GM21381 (cell line): ENCODE measurements at regions not wholly inside any gene's neighbourhood (a gene's known extent, or its start where the extent isn't known, plus 50 kb on each side); places are given as distances from the start of the nearest gene placed in this dataset.
A peak's percentile ranks its signal among the peaks of the same experiment; 100 is the strongest.

Experiments used
- ATAC-seq: cut with Tn5 transposase; IDR thresholded peaks from one replicate; pipeline ENCODE4 v1.9.1; 2021; ENCODE audit warnings: mild to moderate bottlenecking, moderate library complexity; ENCODE audit not compliant: unreplicated experiment

DNA sequence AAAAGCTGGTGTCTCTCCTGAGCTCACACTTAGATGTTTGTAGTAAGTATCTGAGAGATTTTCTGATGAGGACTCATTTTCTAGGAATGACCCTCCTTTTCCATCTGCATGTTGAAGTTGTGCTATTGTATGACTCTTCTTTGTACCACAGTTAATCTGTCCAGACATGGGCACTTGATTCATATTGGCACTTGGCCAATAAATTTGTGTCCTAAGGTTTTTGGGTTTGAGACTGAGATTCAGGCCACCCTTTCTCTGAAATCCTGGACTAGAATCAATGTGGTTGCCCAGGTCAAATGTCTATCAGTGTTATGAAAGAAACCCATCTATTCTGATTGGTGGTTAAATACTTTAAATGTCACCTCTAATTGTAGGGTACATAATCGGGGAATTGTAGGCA lies 869.0 kb downstream of the SH3BGRL start:
- ATAC-seq = no peak

DNA sequence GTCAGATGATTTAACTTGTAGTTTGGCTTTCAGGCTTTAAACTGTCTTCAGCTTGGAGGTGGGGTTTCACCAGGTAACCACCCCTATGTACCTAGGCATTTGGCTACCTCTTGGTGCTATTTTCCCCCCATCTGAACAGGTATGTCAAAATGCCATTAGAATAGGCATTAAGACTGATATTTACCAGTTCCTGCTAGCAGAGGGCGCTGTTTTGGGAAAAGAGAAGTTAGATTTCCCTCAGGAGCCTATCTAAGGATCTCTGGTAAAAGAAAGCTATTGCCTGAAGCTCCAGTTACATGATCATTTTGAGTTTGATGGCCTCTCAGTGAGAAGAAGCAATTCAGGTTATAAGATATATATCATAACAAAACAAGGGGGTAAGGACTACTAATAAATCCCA lies 879.1 kb downstream of the SH3BGRL start:
- no peak for ATAC-seq

DNA sequence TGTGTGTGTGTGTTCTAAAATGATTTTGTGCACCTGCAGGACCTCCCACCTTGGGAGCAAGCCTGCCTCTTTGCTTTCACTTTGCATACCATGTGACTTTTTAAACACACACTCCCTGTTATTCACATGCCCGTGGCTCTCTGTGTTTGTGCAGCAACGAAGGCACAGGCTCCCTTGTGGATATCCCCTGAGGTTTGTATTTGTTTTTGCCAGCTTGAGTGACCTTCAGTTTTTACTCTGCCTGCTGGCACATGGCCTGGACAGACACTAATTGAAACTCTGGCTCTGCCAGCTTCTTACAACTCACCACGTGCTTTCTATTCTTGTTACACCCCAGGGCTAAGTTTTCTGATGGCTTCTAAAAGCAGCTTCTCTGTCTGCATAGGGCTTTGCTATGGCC lies 885.8 kb downstream of the SH3BGRL start:
- ATAC-seq = no peak

- peak; percentile 62 for ATAC-seq
These were observed 890.4 kb downstream of the SH3BGRL start for GRCh38 chrX:82092307-82092706.

- ATAC-seq = no peak
These were observed 923.2 kb downstream of the SH3BGRL start for GRCh38 chrX:82125103-82125502.

GRCh38 chrX:82127228-82128123 lies 925.6 kb downstream of the SH3BGRL start:
- ATAC-seq = peak; percentile 89

DNA sequence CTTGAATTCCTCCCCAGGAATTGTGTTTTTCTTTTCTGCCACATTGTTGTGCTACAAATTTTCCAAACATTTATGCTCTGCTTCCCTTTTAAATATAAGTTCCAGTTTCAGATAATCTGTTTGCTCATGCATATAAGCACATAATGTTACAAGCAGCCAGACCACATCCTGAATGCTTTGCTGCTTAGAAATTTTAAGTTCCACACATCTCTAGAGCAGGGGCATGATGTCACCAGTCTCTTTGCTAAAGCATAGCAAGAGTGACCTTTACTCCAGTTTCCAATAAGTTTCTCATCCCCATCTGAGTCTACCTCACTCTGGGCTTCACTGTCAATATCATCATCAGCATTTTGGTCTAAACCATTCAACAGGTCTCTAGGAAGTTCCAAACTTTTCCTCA lies 932.5 kb downstream of the SH3BGRL start:
- ATAC-seq = no peak

GRCh38 chrX:82141942-82142341 lies 940.0 kb downstream of the SH3BGRL start:
- no peak for ATAC-seq

GRCh38 chrX:82161195-82161594 lies 959.3 kb downstream of the SH3BGRL start:
- no peak for ATAC-seq

DNA sequence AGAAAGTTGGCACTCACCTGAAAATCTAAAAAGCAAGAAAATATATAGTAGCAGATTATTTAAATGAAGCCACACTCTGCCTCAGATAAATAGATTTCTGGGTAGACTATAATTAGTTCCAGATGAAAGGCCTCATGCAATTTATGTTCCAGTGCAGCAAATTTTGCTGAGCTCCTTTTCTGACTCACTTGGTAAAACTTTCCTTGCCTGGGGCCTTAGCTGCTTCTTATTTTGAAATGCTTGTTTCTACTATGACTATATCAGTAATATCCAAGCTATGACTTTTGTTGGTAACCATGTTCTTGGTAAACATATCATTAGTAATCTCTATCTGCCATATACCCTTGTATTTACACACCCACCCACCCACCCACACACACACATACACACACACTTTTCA lies 961.8 kb downstream of the SH3BGRL start:
- no peak for ATAC-seq

- ATAC-seq = no peak
These were observed 995.0 kb downstream of the SH3BGRL start for GRCh38 chrX:82196866-82197265.

GRCh38 chrX:82208975-82209374 lies 1007.1 kb downstream of the SH3BGRL start:
- ATAC-seq = no peak

DNA sequence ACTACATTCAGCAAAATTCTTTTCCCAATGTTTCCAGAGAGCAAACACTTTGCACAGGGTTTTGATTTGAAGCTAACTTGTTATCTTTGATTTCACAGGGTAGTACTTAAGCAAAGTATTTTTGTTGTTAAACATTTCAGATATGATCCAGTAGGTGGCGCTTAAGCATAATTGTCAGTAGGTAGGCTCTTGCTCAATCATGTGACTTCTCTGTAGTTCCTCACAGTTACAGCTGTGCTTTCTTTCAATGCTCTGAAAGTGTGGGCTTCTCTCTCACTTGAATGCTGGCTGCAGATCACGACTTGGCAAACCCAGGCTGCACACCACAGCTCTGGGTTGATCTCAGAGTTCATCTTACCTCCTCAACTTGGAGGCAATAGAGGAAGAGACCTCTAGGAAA lies 1016.5 kb downstream of the SH3BGRL start:
- peak; percentile 51 for ATAC-seq

DNA sequence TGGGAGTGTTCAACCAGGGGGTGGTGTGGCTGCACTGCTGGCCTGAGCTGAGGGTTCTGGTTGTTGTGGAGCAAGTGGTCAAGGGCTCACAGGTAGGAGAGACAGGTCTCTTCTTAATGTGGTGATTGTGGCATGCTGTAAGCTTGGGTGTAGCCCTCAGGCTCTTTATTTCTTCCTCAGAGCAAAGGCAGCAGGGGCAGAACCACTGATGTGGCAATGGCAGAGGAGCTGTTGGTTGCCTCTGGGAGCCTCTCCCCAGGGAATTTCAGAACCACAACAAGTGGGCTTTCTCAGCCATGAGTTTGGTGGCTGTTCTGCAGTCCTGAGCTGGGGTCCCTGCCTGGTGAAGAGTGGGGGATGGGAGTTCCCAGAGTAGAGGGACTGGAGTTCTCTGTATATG lies 1017.2 kb downstream of the SH3BGRL start:
- no peak for ATAC-seq

- ATAC-seq = no peak
These were observed 1023.1 kb downstream of the SH3BGRL start for GRCh38 chrX:82224961-82225360.

- no peak for ATAC-seq
These were observed 1028.1 kb downstream of the SH3BGRL start for GRCh38 chrX:82230013-82230412.

DNA sequence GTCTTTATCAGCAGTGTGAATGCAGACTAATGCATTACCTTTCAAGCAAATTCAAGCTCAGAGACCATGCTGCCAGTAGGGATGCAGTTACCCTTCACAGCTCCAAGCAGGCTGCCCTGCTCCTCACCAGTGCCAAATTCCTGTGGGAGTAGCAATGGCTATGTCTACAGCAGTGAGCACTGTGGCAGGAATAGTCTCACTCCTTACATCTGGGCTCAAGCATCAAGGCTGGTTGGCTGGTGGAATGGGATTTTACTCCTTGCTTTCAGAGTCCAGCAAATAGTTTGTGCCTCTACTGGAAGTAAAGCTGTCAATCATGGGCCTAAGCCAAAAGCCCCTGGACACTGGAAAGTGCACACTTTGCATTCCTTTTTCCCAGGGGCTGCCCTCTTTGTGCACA lies 1030.8 kb downstream of the SH3BGRL start:
- no peak for ATAC-seq

DNA sequence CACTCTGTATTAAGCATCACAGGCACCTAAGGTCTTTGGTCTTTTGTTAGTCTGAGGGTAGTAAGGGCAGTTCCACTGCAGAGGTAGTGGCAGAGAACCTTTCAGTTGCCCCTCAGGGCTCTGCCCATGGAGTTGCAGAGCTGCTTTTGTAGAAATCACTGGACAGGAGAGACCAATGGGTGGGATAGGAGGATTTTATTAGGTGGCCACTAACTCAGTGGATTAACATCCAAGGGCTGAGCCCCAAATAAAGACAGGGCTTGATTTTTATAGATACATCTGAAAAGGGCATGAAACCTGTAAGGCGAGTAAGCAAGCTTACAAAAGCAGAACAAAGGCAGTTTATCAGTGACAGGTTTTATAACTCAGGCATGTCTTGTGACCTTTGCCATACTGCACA lies 1035.4 kb downstream of the SH3BGRL start:
- no peak for ATAC-seq
